H9 (cell line): ENCODE measurements at regions not wholly inside any gene's neighbourhood (a gene's known extent, or its start where the extent isn't known, plus 50 kb on each side); places are given as distances from the start of the nearest gene placed in this dataset.

Source experiments
- DNase-seq: peaks from one replicate; pipeline ENCODE4 v3.0.0-alpha.2; 2017
- H2AFZ ChIP-seq: one replicate; pipeline ENCODE4 v1.6.1; 2013; ENCODE audit warnings: mild to moderate bottlenecking, low read length, control low read depth, moderate library complexity
- H2AK5ac ChIP-seq: 2 replicates; pipeline ENCODE4 v1.6.1; 2013; ENCODE audit warnings: low read length, control low read depth, mixed read lengths; ENCODE audit not compliant: insufficient read length
- H2BK120ac ChIP-seq: one replicate; pipeline ENCODE4 v1.6.1; 2013; ENCODE audit warnings: low read depth, mild to moderate bottlenecking, low read length, control low read depth, inconsistent platforms; ENCODE audit not compliant: poor library complexity, severe bottlenecking
- H2BK12ac ChIP-seq: 2 replicates; pipeline ENCODE4 v1.6.1; 2013; ENCODE audit warnings: low read length, control low read depth, mixed read lengths, low read depth; ENCODE audit not compliant: insufficient read length
- H2BK15ac ChIP-seq: 2 replicates; pipeline ENCODE4 v1.6.1; 2013; ENCODE audit warnings: low read depth, low read length, control low read depth
- H2BK20ac ChIP-seq: one replicate; pipeline ENCODE4 v1.6.1; 2013; ENCODE audit warnings: low read depth, mild to moderate bottlenecking, low read length, control low read depth, inconsistent platforms; ENCODE audit not compliant: poor library complexity, severe bottlenecking
- H2BK5ac ChIP-seq: 2 replicates; pipeline ENCODE4 v1.6.1; 2013; ENCODE audit warnings: low read length, control low read depth, mixed read lengths; ENCODE audit not compliant: insufficient read length
- H3K14ac ChIP-seq: 2 replicates; pipeline ENCODE4 v1.6.1; 2013; ENCODE audit warnings: low read length, control low read depth; ENCODE audit not compliant: insufficient read depth
- H3K18ac ChIP-seq: 2 replicates; pipeline ENCODE4 v1.6.1; 2013; ENCODE audit warnings: low read depth, mild to moderate bottlenecking, mixed read lengths, low read length, control low read depth; ENCODE audit not compliant: insufficient read length
- H3K23ac ChIP-seq: 2 replicates; pipeline ENCODE4 v1.6.1; 2013; ENCODE audit warnings: low read length, control low read depth, mixed read lengths, low read depth; ENCODE audit not compliant: insufficient read length
- H3K23me2 ChIP-seq: 2 replicates; pipeline ENCODE4 v1.6.1; 2013; ENCODE audit warnings: low read depth, mild to moderate bottlenecking, mixed read lengths, low read length, control low read depth; ENCODE audit not compliant: insufficient read length, poor library complexity, severe bottlenecking
- H3K27ac ChIP-seq: 2 replicates; pipeline ENCODE4 v1.5.1; 2013; ENCODE audit warnings: low read length, control low read depth, mixed read lengths, low read depth; ENCODE audit not compliant: insufficient read length
- H3K27me3 ChIP-seq: 2 replicates; pipeline ENCODE4 v1.6.1; 2013; ENCODE audit warnings: low read length, control low read depth, inconsistent platforms; ENCODE audit not compliant: insufficient read depth
- H3K4ac ChIP-seq: 2 replicates; pipeline ENCODE4 v1.6.1; 2013; ENCODE audit warnings: low read depth, mild to moderate bottlenecking, control low read depth, inconsistent platforms, low read length, moderate library complexity
- H3K4me1 ChIP-seq: 2 replicates; pipeline ENCODE4 v1.6.1; 2013; ENCODE audit warnings: low read length, control low read depth, inconsistent platforms; ENCODE audit not compliant: insufficient read depth
- H3K4me2 ChIP-seq: 2 replicates; pipeline ENCODE4 v1.6.1; 2013; ENCODE audit warnings: low read length, control low read depth, mixed read lengths; ENCODE audit not compliant: insufficient read length, insufficient read depth
- H3K56ac ChIP-seq: 2 replicates; pipeline ENCODE4 v1.6.1; 2013; ENCODE audit warnings: low read depth, mild to moderate bottlenecking, mixed read lengths, low read length, control low read depth; ENCODE audit not compliant: insufficient read length
- H3K79me1 ChIP-seq: 2 replicates; pipeline ENCODE4 v1.6.1; 2013; ENCODE audit warnings: low read depth, mild to moderate bottlenecking, moderate library complexity, low read length, control low read depth, inconsistent platforms; ENCODE audit not compliant: insufficient read depth, poor library complexity, severe bottlenecking
- H3K79me2 ChIP-seq: 2 replicates; pipeline ENCODE4 v1.6.1; 2013; ENCODE audit warnings: low read length, control low read depth, inconsistent platforms; ENCODE audit not compliant: insufficient read depth
- H3K9ac ChIP-seq: 2 replicates; pipeline ENCODE4 v1.6.1; 2013; ENCODE audit warnings: low read length, control low read depth, mixed read lengths; ENCODE audit not compliant: insufficient read length; ENCODE audit errors: extremely low read depth
- H3K9me3 ChIP-seq: one replicate; pipeline ENCODE4 v1.6.1; 2013; ENCODE audit warnings: low read depth, low read length, inconsistent platforms; ENCODE audit not compliant: control insufficient read depth
- H3T11ph ChIP-seq: one replicate; pipeline ENCODE4 v1.6.1; 2013; ENCODE audit warnings: mild to moderate bottlenecking, low read length, control low read depth, inconsistent platforms
- H4K20me1 ChIP-seq: one replicate; pipeline ENCODE4 v1.6.1; 2013; ENCODE audit not compliant: control insufficient read depth, insufficient read length, insufficient read depth
- H4K5ac ChIP-seq: 2 replicates; pipeline ENCODE4 v1.6.1; 2013; ENCODE audit warnings: low read depth, mild to moderate bottlenecking, mixed read lengths, low read length, control low read depth; ENCODE audit not compliant: insufficient read length
- H4K8ac ChIP-seq: replicated peaks from 2 replicates; pipeline ENCODE4 v1.6.1; 2013; ENCODE audit warnings: low read length, control low read depth, mixed read lengths, low read depth; ENCODE audit not compliant: insufficient read length
- H4K91ac ChIP-seq: 2 replicates; pipeline ENCODE4 v1.6.1; 2013; ENCODE audit warnings: low read depth, mild to moderate bottlenecking, moderate library complexity, mixed read lengths, low read length, control low read depth; ENCODE audit not compliant: insufficient read length
- H3K27ac Mint-ChIP-seq, 3 experiments: 2 replicates in 2 of 3; 3 replicates in 1 of 3; pipeline ENCODE4 v1.8.0; 2020 to 2021; ENCODE audit warnings: mixed read lengths in 3 of 3, mild to moderate bottlenecking in 1 of 3, moderate library complexity in 1 of 3
- H3K27me3 Mint-ChIP-seq: 2 replicates; pipeline ENCODE4 v1.8.0; 2021; ENCODE audit warnings: low read depth, mild to moderate bottlenecking, moderate library complexity, mixed read lengths
- H3K36me3 Mint-ChIP-seq, 3 experiments: 2 replicates in 2 of 3; 3 replicates in 1 of 3; pipeline ENCODE4 v1.8.0; 2020 to 2021; ENCODE audit warnings: low read depth in 3 of 3, mixed read lengths in 3 of 3; ENCODE audit not compliant: insufficient read depth in 1 of 3
- H3K4me1 Mint-ChIP-seq, 2 experiments: 2 replicates each; pipeline ENCODE4 v1.8.0; 2020; ENCODE audit warnings: mixed read lengths in 2 of 2
- H3K4me3 Mint-ChIP-seq, 2 experiments: 2 replicates in 1 of 2; 3 replicates in 1 of 2; pipeline ENCODE4 v1.8.0; 2020 to 2021; ENCODE audit warnings: mild to moderate bottlenecking in 2 of 2, mixed read lengths in 2 of 2, moderate library complexity in 1 of 2
- H3K9me3 Mint-ChIP-seq, 2 experiments: 2 replicates in 1 of 2; 3 replicates in 1 of 2; pipeline ENCODE4 v1.8.0; 2020; ENCODE audit warnings: mild to moderate bottlenecking in 2 of 2, mixed read lengths in 2 of 2, moderate library complexity in 1 of 2
- WGBS: extraction: QIAGEN DNeasy Blood & Tissue Kit; methylation state at CpG from one replicate; pipeline ENCODE4 v1.1.7; 2013; ENCODE audit warnings: missing lambda C conversion rate, low lambda C conversion rate, mixed read lengths; ENCODE audit not compliant: insufficient read length; ENCODE audit errors: extremely low coverage; 5-methylcytosine and 5-hydroxymethylcytosine counted together
- TF ChIP-seq, protein P1 (sequence below): fragments of 200-600 bp; sonication (generic); conservative IDR thresholded peaks from 3 replicates; pipeline ENCODE4 v1.8.0; 2021; ENCODE audit warnings: antibody characterized with exemption, mild to moderate bottlenecking

DNA sequence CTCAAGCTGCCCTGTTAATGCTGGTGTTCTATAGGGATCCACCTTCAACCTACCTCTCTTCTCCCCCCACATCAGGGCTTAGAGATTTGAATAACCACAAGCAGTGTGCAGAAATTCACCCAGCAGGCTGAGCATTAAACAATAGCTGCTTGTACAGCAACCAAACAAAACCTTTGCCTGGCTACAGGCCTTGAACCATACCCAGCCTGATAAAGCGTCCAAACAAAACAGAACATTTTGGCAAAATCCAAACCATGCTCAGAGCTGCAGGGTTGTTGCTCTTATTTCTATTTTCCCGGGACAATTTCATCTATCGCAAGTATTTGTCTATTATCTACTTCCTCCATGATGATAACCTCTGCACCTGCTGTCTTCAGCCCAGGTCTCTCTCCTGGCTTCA lies 142.3 kb downstream of the UNC5CL start:
- H3K14ac ChIP-seq = no peak overlapping the region
- Mint-ChIP-seq H3K36me3 (no peaks in the 10 kb centered on the region), H3K4me3 (no peak overlapping the region), H3K27me3 (peaks cover 51% of the 10 kb centered on the region), H3K4me1 (peaks cover 5% of the 10 kb centered on the region in 2 experiments; a peak in 2 of 4 replicates), H3K9me3 (no peaks in the 10 kb centered on the region; a peak in 1 of 5 replicates), H3K27ac (no peak overlapping the region)
- H4K5ac ChIP-seq = no peak overlapping the region
- no peak overlapping the region for H4K91ac ChIP-seq
- no peak overlapping the region for H3K9ac ChIP-seq
- no peak overlapping the region for H2BK5ac ChIP-seq
- no peak overlapping the region for H2BK120ac ChIP-seq
- H2AK5ac ChIP-seq = no peak overlapping the region
- H4K20me1 ChIP-seq = no peaks in the 10 kb centered on the region
- no peak overlapping the region for H3K23ac ChIP-seq
- no peaks in the 10 kb centered on the region for H3K4me1 ChIP-seq
- no peak overlapping the region for H3K18ac ChIP-seq
- H3K27me3 ChIP-seq = peaks cover 3% of the 10 kb centered on the region; the same call in 1 of the 2 replicates
- no peak overlapping the region for H3K27ac ChIP-seq
- H3K9me3 ChIP-seq = no peaks in the 10 kb centered on the region
- TF ChIP-seq, protein P1, sequence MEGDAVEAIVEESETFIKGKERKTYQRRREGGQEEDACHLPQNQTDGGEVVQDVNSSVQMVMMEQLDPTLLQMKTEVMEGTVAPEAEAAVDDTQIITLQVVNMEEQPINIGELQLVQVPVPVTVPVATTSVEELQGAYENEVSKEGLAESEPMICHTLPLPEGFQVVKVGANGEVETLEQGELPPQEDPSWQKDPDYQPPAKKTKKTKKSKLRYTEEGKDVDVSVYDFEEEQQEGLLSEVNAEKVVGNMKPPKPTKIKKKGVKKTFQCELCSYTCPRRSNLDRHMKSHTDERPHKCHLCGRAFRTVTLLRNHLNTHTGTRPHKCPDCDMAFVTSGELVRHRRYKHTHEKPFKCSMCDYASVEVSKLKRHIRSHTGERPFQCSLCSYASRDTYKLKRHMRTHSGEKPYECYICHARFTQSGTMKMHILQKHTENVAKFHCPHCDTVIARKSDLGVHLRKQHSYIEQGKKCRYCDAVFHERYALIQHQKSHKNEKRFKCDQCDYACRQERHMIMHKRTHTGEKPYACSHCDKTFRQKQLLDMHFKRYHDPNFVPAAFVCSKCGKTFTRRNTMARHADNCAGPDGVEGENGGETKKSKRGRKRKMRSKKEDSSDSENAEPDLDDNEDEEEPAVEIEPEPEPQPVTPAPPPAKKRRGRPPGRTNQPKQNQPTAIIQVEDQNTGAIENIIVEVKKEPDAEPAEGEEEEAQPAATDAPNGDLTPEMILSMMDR = no peak
- no CpG with 5 or more reads among the region's 3 CpGs for WGBS
- no peak overlapping the region for H4K8ac ChIP-seq
- no peaks in the 10 kb centered on the region for H3K79me2 ChIP-seq
- no peak overlapping the region for H3K56ac ChIP-seq
- H2BK20ac ChIP-seq = no peak overlapping the region
- no peak overlapping the region for H3T11ph ChIP-seq
- H2AFZ ChIP-seq = no peak overlapping the region
- no peaks in the 10 kb centered on the region for H3K23me2 ChIP-seq
- no peak for DNase-seq
- no peaks in the 10 kb centered on the region for H3K79me1 ChIP-seq
- no peak overlapping the region for H3K4ac ChIP-seq
- no peak overlapping the region for H2BK12ac ChIP-seq
- H3K4me2 ChIP-seq = no peak overlapping the region
- no peak overlapping the region for H2BK15ac ChIP-seq
